ENCODE measurements at regions not wholly inside any gene's neighbourhood (a gene's known extent, or its start where the extent isn't known, plus 50 kb on each side); places are given as distances from the start of the nearest gene placed in this dataset.

DNA sequence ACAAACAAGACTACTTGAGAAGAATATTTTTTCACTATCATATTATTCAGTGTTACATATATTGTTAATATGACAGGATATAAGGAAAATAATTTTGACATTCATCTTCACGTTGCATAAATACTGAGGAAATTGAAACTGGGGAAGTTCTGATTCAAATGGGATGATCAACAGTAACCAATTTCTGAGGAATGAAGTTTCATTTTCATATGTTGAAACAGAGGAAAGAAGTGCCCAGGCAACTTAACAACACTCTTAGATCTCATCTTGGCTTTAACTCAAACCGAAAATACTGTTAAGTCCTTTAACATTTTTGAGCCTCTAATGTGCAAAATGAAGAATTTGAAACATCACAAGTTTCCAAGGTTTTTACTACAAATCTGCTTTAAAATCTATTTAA lies 612.2 kb upstream of the VRK2 start:
- no peaks in the 10 kb centered on the region for H3K9me3 ChIP-seq
- no peaks in the 10 kb centered on the region for H3K36me3 ChIP-seq
- 76% methylated on average over 2 of the region's 2 CpGs for WGBS
- no peak overlapping the region for H3K27ac ChIP-seq
- no peak for DNase-seq (ENCODE audit: low spot score)
- no peaks in the 10 kb centered on the region for H3K27me3 ChIP-seq (replicated peaks; ENCODE audit: insufficient read depth)
- no peak overlapping the region for H3K4me3 ChIP-seq
- no peaks in the 10 kb centered on the region for H3K4me1 ChIP-seq (replicated peaks)
- intact Hi-C loops (cut with DNase I) = no loop called here
- TF ChIP-seq POLR2A (IDR thresholded peaks at IDR 0.05) (no peak), POLR2AphosphoS5 (IDR thresholded peaks at IDR 0.05) (no peak)
- TF ChIP-seq, protein P1, sequence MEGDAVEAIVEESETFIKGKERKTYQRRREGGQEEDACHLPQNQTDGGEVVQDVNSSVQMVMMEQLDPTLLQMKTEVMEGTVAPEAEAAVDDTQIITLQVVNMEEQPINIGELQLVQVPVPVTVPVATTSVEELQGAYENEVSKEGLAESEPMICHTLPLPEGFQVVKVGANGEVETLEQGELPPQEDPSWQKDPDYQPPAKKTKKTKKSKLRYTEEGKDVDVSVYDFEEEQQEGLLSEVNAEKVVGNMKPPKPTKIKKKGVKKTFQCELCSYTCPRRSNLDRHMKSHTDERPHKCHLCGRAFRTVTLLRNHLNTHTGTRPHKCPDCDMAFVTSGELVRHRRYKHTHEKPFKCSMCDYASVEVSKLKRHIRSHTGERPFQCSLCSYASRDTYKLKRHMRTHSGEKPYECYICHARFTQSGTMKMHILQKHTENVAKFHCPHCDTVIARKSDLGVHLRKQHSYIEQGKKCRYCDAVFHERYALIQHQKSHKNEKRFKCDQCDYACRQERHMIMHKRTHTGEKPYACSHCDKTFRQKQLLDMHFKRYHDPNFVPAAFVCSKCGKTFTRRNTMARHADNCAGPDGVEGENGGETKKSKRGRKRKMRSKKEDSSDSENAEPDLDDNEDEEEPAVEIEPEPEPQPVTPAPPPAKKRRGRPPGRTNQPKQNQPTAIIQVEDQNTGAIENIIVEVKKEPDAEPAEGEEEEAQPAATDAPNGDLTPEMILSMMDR (IDR thresholded peaks at IDR 0.05) = no peak

DNA sequence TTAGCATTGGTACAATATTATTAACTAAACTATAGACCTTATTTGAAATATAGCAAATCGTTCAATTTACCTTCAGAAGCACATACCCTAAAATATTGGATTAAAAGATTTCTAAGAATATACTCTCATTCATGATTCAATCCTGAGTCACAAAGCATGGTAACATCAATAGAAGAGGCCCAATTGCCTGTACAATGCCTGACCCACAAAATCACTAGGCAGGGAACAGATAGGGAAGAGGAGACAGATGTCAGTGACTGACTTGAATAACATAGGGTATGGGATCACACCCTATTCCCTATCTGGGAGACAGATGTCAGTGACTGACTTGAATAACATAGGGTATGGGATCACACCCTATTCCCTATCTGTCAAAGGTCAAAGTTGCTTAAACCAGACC lies 611.6 kb upstream of the VRK2 start:
- Histone ChIP-seq H3K4me3 (no peak overlapping the region), H3K27ac (no peak overlapping the region), H3K36me3 (no peaks in the 10 kb centered on the region), H3K27me3 (replicated peaks; ENCODE audit: insufficient read depth) (no peaks in the 10 kb centered on the region), H3K4me1 (replicated peaks) (no peaks in the 10 kb centered on the region), H3K9me3 (no peaks in the 10 kb centered on the region)
- intact Hi-C loops (cut with DNase I) = no loop called here
- 96% methylated on average over 1 of the region's 1 CpG for WGBS
- DNase-seq (ENCODE audit: low spot score) = no peak
- no peak for TF ChIP-seq POLR2A (IDR thresholded peaks at IDR 0.05)
- TF ChIP-seq POLR2AphosphoS5 (IDR thresholded peaks at IDR 0.05) = no peak
- TF ChIP-seq, protein P1 (IDR thresholded peaks at IDR 0.05) = no peak

DNA sequence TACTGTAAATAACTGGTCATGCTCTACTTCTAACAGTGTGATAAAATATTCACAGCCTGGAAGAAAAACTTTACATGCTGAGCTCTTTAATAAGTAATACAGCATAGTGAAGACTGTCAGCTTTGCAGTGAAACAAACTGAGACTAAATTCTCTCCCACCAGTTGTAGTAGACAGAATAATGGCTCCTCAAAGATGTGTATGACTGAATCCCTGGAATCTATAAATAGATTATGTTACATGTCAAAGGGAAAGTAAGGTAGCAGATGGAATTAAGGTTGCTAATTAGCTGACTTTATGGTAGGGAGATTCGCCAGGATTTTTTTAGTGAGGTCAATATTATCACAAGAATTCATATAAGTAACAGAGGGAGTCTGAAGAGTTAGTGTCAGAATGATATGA lies 609.5 kb upstream of the VRK2 start:
- DNase-seq (ENCODE audit: low spot score) = no peak
- no peak overlapping the region for H3K27ac ChIP-seq
- 59% methylated on average over 1 of the region's 1 CpG for WGBS
- H3K36me3 ChIP-seq = no peaks in the 10 kb centered on the region
- H3K27me3 ChIP-seq (replicated peaks; ENCODE audit: insufficient read depth) = no peaks in the 10 kb centered on the region
- no peak overlapping the region for H3K4me3 ChIP-seq
- no peaks in the 10 kb centered on the region for H3K9me3 ChIP-seq
- intact Hi-C loops (cut with DNase I) = no loop called here
- H3K4me1 ChIP-seq (replicated peaks) = no peaks in the 10 kb centered on the region
- TF ChIP-seq, protein P1 (IDR thresholded peaks at IDR 0.05) = no peak
- no peak for TF ChIP-seq POLR2AphosphoS5 (IDR thresholded peaks at IDR 0.05)
- no peak for TF ChIP-seq POLR2A (IDR thresholded peaks at IDR 0.05)

DNA sequence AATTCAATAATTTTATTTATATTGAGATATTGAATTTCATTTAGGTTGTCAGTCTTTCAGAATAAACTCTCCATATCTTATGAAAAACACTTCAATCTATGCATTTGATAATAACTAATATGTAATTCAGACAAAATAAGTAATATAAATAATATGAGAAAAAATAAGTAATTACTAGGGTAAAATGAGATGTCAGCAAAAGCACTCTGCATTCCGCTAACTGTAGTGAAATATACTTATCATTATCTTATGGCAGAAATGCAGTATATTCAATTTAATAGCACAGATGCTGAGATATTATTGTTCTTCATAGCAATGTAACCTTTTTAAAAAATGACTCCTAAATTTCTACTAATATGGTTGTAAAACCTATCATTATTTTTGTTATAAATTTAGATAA lies 606.2 kb upstream of the VRK2 start:
- no peak for DNase-seq (ENCODE audit: low spot score)
- no peaks in the 10 kb centered on the region for H3K4me1 ChIP-seq (replicated peaks)
- H3K27me3 ChIP-seq (replicated peaks; ENCODE audit: insufficient read depth) = no peaks in the 10 kb centered on the region
- WGBS = 81% methylated on average over 1 of the region's 1 CpG
- TF ChIP-seq POLR2AphosphoS5 (IDR thresholded peaks at IDR 0.05) = no peak
- H3K9me3 ChIP-seq = no peaks in the 10 kb centered on the region
- intact Hi-C loops (cut with DNase I) = no loop called here
- no peak overlapping the region for H3K4me3 ChIP-seq
- no peaks in the 10 kb centered on the region for H3K36me3 ChIP-seq
- H3K27ac ChIP-seq = no peak overlapping the region

DNA sequence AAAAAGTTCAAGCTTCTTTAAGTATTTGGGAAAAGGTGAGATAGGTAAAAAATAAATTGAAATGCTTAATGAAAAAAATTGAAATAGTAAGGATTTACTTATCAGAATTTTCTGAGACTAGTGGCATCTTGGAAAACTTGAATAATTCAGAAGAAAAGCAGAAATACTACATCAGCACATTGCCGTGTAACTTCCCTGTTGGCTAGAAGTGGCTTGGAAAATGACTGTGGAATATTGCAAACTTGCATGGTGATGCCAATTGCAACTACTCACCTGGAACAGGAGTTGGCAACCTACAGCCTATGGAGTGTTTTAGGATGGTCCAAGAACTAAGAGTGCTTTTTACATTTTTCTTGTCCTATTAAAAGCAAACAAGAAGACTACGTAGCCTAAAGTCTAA lies 603.5 kb upstream of the VRK2 start:
- TF ChIP-seq, protein P1 (IDR thresholded peaks at IDR 0.05) = no peak
- TF ChIP-seq POLR2A (IDR thresholded peaks at IDR 0.05) (no peak), POLR2AphosphoS5 (IDR thresholded peaks at IDR 0.05) (no peak)

More for the DNA sequence above, 603.5 kb upstream of the VRK2 start:
- no peak overlapping the region for H3K4me3 ChIP-seq
- no peaks in the 10 kb centered on the region for H3K27me3 ChIP-seq (replicated peaks; ENCODE audit: insufficient read depth)
- no peak for DNase-seq (ENCODE audit: low spot score)
- H3K9me3 ChIP-seq = no peaks in the 10 kb centered on the region
- 57% methylated on average over 2 of the region's 2 CpGs for WGBS
- intact Hi-C loops (cut with DNase I) = no loop called here
- no peak overlapping the region for H3K27ac ChIP-seq
- no peaks in the 10 kb centered on the region for H3K4me1 ChIP-seq (replicated peaks)
- no peaks in the 10 kb centered on the region for H3K36me3 ChIP-seq
